IMR-90 (cell line): ENCODE measurements at regions not wholly inside any gene's neighbourhood (a gene's known extent, or its start where the extent isn't known, plus 50 kb on each side); places are given as distances from the start of the nearest gene placed in this dataset.

Experiments
- ATAC-seq: fragments of 200-7000 bp; cut with Tn5 transposase; 2 replicates; pipeline ENCODE4 v1.9.1; 2020; ENCODE audit warnings: low read depth, mild to moderate bottlenecking, moderate library complexity
- BruUV-seq: library from RNA; stranded (reverse); fragments of 400-500 nt; replicated peaks from 2 replicates; lab custom pipeline; 2021; lab: Mats Ljungman, UMichigan
- CTCF ChIA-PET: fragments of 300-600 bp; formaldehyde crosslinking; extraction: SDS; loops from one replicate; lab custom pipeline; 2021; ENCODE audit warnings: antibody characterized with exemption; lab: Yijun Ruan, JAX
- POLR2A ChIA-PET: fragments of 300-600 bp; sonication (Branson Sonifier 250); formaldehyde crosslinking; loops from one replicate; lab custom pipeline; 2022; ENCODE audit warnings: antibody characterized with exemption; ENCODE audit not compliant: unreplicated experiment; lab: Charles Lee
- DNase-seq: peaks from one replicate; pipeline ENCODE4 v3.0.0; 2013
- H2AFZ ChIP-seq: replicated peaks from 2 replicates; pipeline ENCODE3; 2013; ENCODE audit warnings: low read length, mild to moderate bottlenecking; ENCODE audit not compliant: poor library complexity
- H2AK5ac ChIP-seq: 2 replicates; pipeline ENCODE4 v1.6.1; 2013; ENCODE audit warnings: low read depth, low read length, inconsistent platforms
- H2AK9ac ChIP-seq: replicated peaks from 2 replicates; pipeline ENCODE3; 2013; ENCODE audit warnings: mild to moderate bottlenecking, low read depth, low read length, moderate library complexity; ENCODE audit not compliant: poor library complexity
- H2BK120ac ChIP-seq: 2 replicates; pipeline ENCODE4 v1.6.1; 2013; ENCODE audit warnings: low read depth, low read length, inconsistent platforms
- H2BK15ac ChIP-seq: 3 replicates; pipeline ENCODE4 v1.6.1; 2013; ENCODE audit warnings: low read depth, low read length, inconsistent platforms
- H2BK20ac ChIP-seq: 2 replicates; pipeline ENCODE4 v1.6.1; 2013; ENCODE audit warnings: low read depth, mild to moderate bottlenecking, inconsistent platforms, low read length, moderate library complexity
- H2BK5ac ChIP-seq: 2 replicates; pipeline ENCODE4 v1.6.1; 2013; ENCODE audit warnings: mild to moderate bottlenecking, low read depth, low read length, inconsistent platforms; ENCODE audit not compliant: poor library complexity, severe bottlenecking
- H3K14ac ChIP-seq: replicated peaks from 2 replicates; pipeline ENCODE4 v1.6.1; 2013; ENCODE audit warnings: low read depth, low read length, inconsistent platforms
- H3K18ac ChIP-seq: 2 replicates; pipeline ENCODE4 v1.6.1; 2013; ENCODE audit warnings: low read depth, low read length, control low read depth
- H3K23ac ChIP-seq: 2 replicates; pipeline ENCODE4 v1.6.1; 2013; ENCODE audit warnings: low read depth, low read length, inconsistent platforms
- H3K27ac ChIP-seq: 2 replicates; pipeline ENCODE4 v1.5.1; 2013; ENCODE audit warnings: mild to moderate bottlenecking, control low read depth, low read length; ENCODE audit not compliant: insufficient read depth
- H3K27me3 ChIP-seq: 2 replicates; pipeline ENCODE4 v1.6.1; 2013; ENCODE audit warnings: low read length; ENCODE audit not compliant: control insufficient read depth, insufficient read depth
- H3K36me3 ChIP-seq: 2 replicates; pipeline ENCODE4 v1.6.1; 2013; ENCODE audit warnings: low read length, mixed read lengths; ENCODE audit not compliant: control insufficient read depth, insufficient read depth
- H3K4ac ChIP-seq: 2 replicates; pipeline ENCODE4 v1.6.1; 2013; ENCODE audit warnings: low read depth, low read length, inconsistent platforms
- H3K4me1 ChIP-seq: 2 replicates; pipeline ENCODE4 v1.6.1; 2013; ENCODE audit warnings: low read length, mixed read lengths; ENCODE audit not compliant: control insufficient read depth, insufficient read depth
- H3K4me2 ChIP-seq: 2 replicates; pipeline ENCODE4 v1.6.1; 2013; ENCODE audit warnings: low read depth, mild to moderate bottlenecking, control low read depth, low read length, moderate library complexity
- H3K4me3 ChIP-seq: 2 replicates; pipeline ENCODE4 v1.5.1; 2013; ENCODE audit warnings: low read depth, mild to moderate bottlenecking, control low read depth, low read length, moderate library complexity; ENCODE audit not compliant: insufficient read depth
- H3K56ac ChIP-seq: 2 replicates; pipeline ENCODE4 v1.6.1; 2013; ENCODE audit warnings: low read length, inconsistent platforms; ENCODE audit not compliant: insufficient read depth; ENCODE audit errors: extremely low read depth
- H3K79me1 ChIP-seq, 2 experiments: 2 replicates each; pipeline ENCODE4 v1.6.1; 2013; ENCODE audit warnings: low read length in 2 of 2, inconsistent platforms in 1 of 2, low read depth in 1 of 2
- H3K9ac ChIP-seq: 2 replicates; pipeline ENCODE4 v1.6.1; 2013; ENCODE audit warnings: low read depth, low read length, control low read depth
- H3K9me1 ChIP-seq: 2 replicates; pipeline ENCODE4 v1.6.1; 2013; ENCODE audit warnings: low read length, inconsistent platforms; ENCODE audit not compliant: insufficient read depth
- H3K9me3 ChIP-seq: 2 replicates; pipeline ENCODE4 v1.6.1; 2013; ENCODE audit warnings: low read length; ENCODE audit not compliant: control insufficient read depth, insufficient read depth
- H4K20me1 ChIP-seq: 2 replicates; pipeline ENCODE4 v1.6.1; 2013; ENCODE audit warnings: low read length, inconsistent platforms; ENCODE audit not compliant: insufficient read depth
- H4K5ac ChIP-seq: 2 replicates; pipeline ENCODE4 v1.6.1; 2013; ENCODE audit warnings: mild to moderate bottlenecking, low read depth, low read length, control low read depth
- H4K8ac ChIP-seq, 2 experiments: 2 replicates each; pipeline ENCODE4 v1.6.1; 2013; ENCODE audit warnings: low read depth in 2 of 2, low read length in 2 of 2, control low read depth in 1 of 2, inconsistent platforms in 1 of 2
- H4K91ac ChIP-seq: 2 replicates; pipeline ENCODE4 v1.6.1; 2013; ENCODE audit warnings: low read depth, low read length, inconsistent platforms; ENCODE audit not compliant: insufficient read depth
- BHLHE40 ChIP-seq: fragments of 150-350 bp; IDR thresholded peaks from 2 replicates; pipeline ENCODE4 v1.6.1; 2016; ENCODE audit warnings: mild to moderate bottlenecking, low read depth, low read length
- CEBPB ChIP-seq: IDR thresholded peaks from 2 replicates; pipeline ENCODE4 v1.6.1; 2012; ENCODE audit warnings: low read depth, low read length, improper control_type of control experiment
- CHD1 ChIP-seq: IDR thresholded peaks from 2 replicates; pipeline ENCODE4 v1.6.1; 2012; ENCODE audit warnings: low read depth, low read length, improper control_type of control experiment
- FOS ChIP-seq: fragments of 150-350 bp; IDR thresholded peaks from 2 replicates; pipeline ENCODE4 v1.6.1; 2016; ENCODE audit warnings: low read depth, low read length
- MAZ ChIP-seq: IDR thresholded peaks from 2 replicates; pipeline ENCODE4 v1.6.1; 2012; ENCODE audit warnings: low read depth, mild to moderate bottlenecking, low read length, improper control_type of control experiment, moderate library complexity, borderline replicate concordance
- MXI1 ChIP-seq: IDR thresholded peaks from 2 replicates; pipeline ENCODE4 v1.6.1; 2012; ENCODE audit warnings: low read depth, mild to moderate bottlenecking, low read length, moderate library complexity, borderline replicate concordance
- NFE2L2 ChIP-seq: fragments of 150-350 bp; IDR thresholded peaks from 2 replicates; pipeline ENCODE4 v1.6.1; 2016; ENCODE audit warnings: low read depth, mild to moderate bottlenecking, low read length
- POLR2A ChIP-seq: IDR thresholded peaks from 2 replicates; pipeline ENCODE4 v1.6.1; 2012; ENCODE audit warnings: mild to moderate bottlenecking, low read depth, low read length
- RAD21 ChIP-seq: IDR thresholded peaks from 2 replicates; pipeline ENCODE4 v1.6.1; 2012; ENCODE audit warnings: low read length, improper control_type of control experiment
- RCOR1 ChIP-seq: IDR thresholded peaks from 2 replicates; pipeline ENCODE4 v1.6.1; 2012; ENCODE audit warnings: mild to moderate bottlenecking, low read length, improper control_type of control experiment; ENCODE audit not compliant: insufficient replicate concordance
- WGBS, 2 experiments: methylation state at CpG; one replicate each; pipeline versions ENCODE4 v1.1.5 to v1.1.7; 2013; ENCODE audit warnings: missing lambda C conversion rate in 2 of 2; ENCODE audit not compliant: insufficient read length in 1 of 2; ENCODE audit errors: extremely low coverage in 2 of 2; 5-methylcytosine and 5-hydroxymethylcytosine counted together
- dilution Hi-C: fragments of 300-500 bp; cut with HindIII; formaldehyde crosslinking; loops from one replicate; pipeline ENCODE4 v1.14.3; 2018; ENCODE audit warnings: low sequenced_read_pairs; ENCODE audit not compliant: unreplicated experiment
- in situ Hi-C: fragments of 300-500 bp; cut with MboI; formaldehyde crosslinking; loops from 3 replicates; pipeline ENCODE4 v1.14.3; 2019; ENCODE audit warnings: low sequenced_read_pairs, inconsistent platforms, mixed read lengths
- intact Hi-C: fragments of 100-400 bp; cut with micrococcal nuclease; formaldehyde crosslinking; loops from 2 replicates; pipeline ENCODE4 v1.10.0; 2022
- TF ChIP-seq, protein P1 (sequence below): conservative IDR thresholded peaks from 2 replicates; pipeline ENCODE4 v1.5.1; 2012; ENCODE audit warnings: mild to moderate bottlenecking, low read depth, low read length, improper control_type of control experiment

DNA sequence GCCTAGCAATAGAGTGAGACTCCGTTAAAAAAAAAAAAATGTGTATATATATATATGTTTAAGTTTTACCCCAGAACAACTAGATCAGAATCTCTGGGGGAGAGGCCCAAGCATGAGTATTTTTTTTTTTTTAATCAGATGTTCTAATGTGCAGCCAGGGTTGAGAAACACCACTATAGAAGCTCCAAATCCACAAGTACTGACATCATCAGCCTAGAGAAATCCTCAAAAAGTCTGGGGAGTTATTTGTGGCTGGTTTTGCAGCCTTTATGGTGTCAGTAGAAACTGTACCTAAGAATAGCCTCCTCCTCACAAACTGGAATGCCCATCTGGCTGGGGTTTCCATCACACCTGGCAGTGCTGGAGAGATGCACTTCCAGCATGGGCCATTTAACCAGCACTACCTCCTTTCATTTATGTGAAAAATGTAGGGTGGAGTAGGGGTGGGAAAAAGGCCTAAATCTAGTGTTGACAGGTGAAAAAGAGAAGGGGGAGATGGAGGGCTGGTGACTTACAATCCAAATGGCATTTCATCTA is 93.5 kb downstream of the CBLL2 start:
- no TSS peak for BruUV-seq
- no peak overlapping the region; the same call in 1 of the 2 replicates for H2BK120ac ChIP-seq
- H3K9me1 ChIP-seq, result no peaks in the 10 kb centered on the region
- H4K5ac ChIP-seq, result no peak overlapping the region; the same call in 1 of the 2 replicates
- H3K9ac ChIP-seq, result no peak overlapping the region
- no peaks in the 10 kb centered on the region for H3K27me3 ChIP-seq
- in situ Hi-C loops, result no loop called here
- no peak overlapping the region for H2AFZ ChIP-seq
- no peaks in the 10 kb centered on the region for H3K9me3 ChIP-seq
- intact Hi-C loops, result no loop called here
- no peak overlapping the region for H4K8ac ChIP-seq
- H2AK5ac ChIP-seq, result no peak overlapping the region
- no peak overlapping the region for H3K4me2 ChIP-seq
- H2BK20ac ChIP-seq, result 0 out of 2 replicates have a peak overlapping the region, but pooled peaks have one; percentile 44
- whole genome bisulfite sequencing, 2 experiments, result no CpG with 5 or more reads among the region's 1 CpG
- H2BK5ac ChIP-seq, result no peak overlapping the region
- no peak overlapping the region for H3K23ac ChIP-seq
- no peak overlapping the region for H3K56ac ChIP-seq
- no peak overlapping the region; the same call in 1 of the 2 replicates for H3K14ac ChIP-seq
- CTCF ChIA-PET, result no interaction called here
- H3K18ac ChIP-seq, result no peak overlapping the region
- no peak overlapping the region for H3K4me3 ChIP-seq
- H2AK9ac ChIP-seq, result no peak overlapping the region
- no peak overlapping the region for H4K91ac ChIP-seq
- ATAC-seq (no peak), DNase-seq (peak; percentile 27)
- H3K4me1 ChIP-seq, result peaks cover 2% of the 10 kb centered on the region; the same call in 1 of the 2 replicates
- dilution Hi-C loops, result no loop called here
- TF ChIP-seq CEBPB (no peak), CHD1 (no peak), NFE2L2 (no peak), RCOR1 (no peak), BHLHE40 (no peak), POLR2A (no peak), MAZ (no peak), FOS (no peak), MXI1 (no peak), RAD21 (no peak)
- TF ChIP-seq, protein P1, sequence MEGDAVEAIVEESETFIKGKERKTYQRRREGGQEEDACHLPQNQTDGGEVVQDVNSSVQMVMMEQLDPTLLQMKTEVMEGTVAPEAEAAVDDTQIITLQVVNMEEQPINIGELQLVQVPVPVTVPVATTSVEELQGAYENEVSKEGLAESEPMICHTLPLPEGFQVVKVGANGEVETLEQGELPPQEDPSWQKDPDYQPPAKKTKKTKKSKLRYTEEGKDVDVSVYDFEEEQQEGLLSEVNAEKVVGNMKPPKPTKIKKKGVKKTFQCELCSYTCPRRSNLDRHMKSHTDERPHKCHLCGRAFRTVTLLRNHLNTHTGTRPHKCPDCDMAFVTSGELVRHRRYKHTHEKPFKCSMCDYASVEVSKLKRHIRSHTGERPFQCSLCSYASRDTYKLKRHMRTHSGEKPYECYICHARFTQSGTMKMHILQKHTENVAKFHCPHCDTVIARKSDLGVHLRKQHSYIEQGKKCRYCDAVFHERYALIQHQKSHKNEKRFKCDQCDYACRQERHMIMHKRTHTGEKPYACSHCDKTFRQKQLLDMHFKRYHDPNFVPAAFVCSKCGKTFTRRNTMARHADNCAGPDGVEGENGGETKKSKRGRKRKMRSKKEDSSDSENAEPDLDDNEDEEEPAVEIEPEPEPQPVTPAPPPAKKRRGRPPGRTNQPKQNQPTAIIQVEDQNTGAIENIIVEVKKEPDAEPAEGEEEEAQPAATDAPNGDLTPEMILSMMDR, result no peak
- no peaks in the 10 kb centered on the region for H3K79me1 ChIP-seq
- no peaks in the 10 kb centered on the region for H4K20me1 ChIP-seq
- POLR2A ChIA-PET, result no interaction called here
- H3K27ac ChIP-seq, result no peak overlapping the region
- H3K4ac ChIP-seq, result no peak overlapping the region
- H2BK15ac ChIP-seq, result no peak overlapping the region
- H3K36me3 ChIP-seq, result no peaks in the 10 kb centered on the region
